Anterior cingulate cortex (tissue), 58 donors: ENCODE measurements at regions not wholly inside any gene's neighbourhood (a gene's known extent, or its start where the extent isn't known, plus 50 kb on each side); places are given as distances from the start of the nearest gene placed in this dataset.
A peak's percentile ranks its signal among the peaks of the same experiment; 100 is the strongest.
"Not testable (repeated sequence)": the region's sequence is repeated elsewhere in the genome, so short reads cannot be mapped to it uniquely, and the experiment has no call there.

ENCODE experiments used
- DNase-seq, 58 donors: peaks; one replicate each; lab custom pipeline; 2025; lab: John Stamatoyannopoulos, UW

- DNase-seq = no peak
Observed at GRCh38 chr6:6412221-6412620, 91.8 kb upstream of the F13A1 start.

GRCh38 chr6:6412700-6413099 is 92.2 kb upstream of the F13A1 start:
- DNase-seq = no peak

GRCh38 chr6:6414931-6415330 is 94.5 kb upstream of the F13A1 start:
- no peak for DNase-seq

DNA sequence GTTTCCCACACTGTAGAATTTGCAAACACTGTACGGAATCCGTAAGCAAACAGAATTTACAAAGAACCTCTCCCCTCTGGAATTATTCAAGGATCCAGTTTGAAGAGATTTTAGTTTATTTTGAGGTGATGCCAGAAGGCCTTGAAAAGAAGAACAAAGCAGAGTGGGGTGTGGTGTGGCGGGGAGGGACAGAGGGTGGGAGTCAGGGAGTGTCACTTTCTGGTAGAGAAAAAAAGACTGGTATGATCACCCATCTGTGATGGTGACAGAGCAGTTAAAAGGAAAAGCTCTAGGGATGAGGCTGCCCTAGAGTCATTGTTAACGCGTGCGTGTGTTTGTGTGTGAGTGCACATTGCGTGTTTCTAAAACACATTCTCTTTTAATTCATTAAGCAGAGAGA is 97.0 kb upstream of the F13A1 start:
- DNase-seq = no peak

DNA sequence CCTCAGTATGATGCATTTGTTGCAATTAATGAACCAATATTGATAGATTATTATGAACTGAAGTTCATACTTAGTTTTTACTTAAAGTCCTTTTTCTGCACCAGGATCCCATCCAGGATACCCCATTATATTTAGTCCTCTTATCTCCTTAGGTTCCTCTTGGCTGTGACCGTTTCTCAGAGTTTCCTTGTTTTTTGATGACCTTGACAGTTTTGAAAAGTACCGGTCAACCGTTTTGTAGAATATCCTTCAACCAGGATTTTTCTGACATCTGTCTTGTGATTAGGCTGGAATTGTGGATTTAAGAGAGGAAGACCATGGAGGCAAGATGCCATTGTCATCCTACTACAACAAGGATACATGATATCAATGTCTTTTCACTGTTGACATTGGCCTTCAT is 98.0 kb upstream of the F13A1 start:
- DNase-seq = no peak

GRCh38 chr6:6420107-6420506 is 99.6 kb upstream of the F13A1 start:
- DNase-seq = no peak

DNA sequence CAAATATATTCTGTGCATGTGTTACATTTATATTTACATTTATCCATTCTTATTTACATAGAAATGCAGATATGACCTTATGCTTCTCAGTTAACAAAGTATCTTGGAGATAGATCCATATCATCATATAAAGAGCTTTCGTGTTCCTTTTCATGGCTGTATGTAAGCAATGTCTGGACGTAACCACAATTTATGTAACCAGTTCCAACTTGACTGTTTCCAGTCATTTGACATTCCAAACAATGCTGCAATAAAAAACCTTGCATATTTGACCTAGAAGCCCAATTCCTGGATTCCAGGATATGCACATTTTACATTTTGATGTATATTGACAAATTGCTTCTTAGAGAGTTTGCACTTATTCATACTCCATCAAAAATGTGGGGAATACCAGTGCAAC is 113.7 kb upstream of the F13A1 start:
- no peak for DNase-seq

- DNase-seq = no peak
Observed at GRCh38 chr6:6434723-6435122, 114.3 kb upstream of the F13A1 start.

GRCh38 chr6:6436366-6436765 is 115.9 kb upstream of the F13A1 start:
- DNase-seq = no peak

DNA sequence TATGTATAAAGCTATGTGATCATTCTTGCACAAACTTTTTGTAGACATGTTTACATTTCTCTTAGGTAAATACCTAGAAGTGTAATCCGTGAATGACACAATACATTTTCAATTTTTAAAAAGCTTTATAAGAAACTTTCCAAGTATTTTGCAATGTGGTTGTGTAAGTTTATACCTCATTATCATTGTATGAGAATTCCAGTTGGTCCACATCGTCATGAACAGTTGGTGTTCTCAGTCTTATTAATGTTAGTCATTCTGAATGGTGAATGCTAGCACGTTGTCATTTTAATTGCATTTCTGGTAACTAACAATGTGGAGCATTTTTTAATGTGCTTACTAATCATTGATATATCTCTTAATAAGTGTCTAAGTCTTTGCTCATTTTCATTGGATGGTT is 116.5 kb upstream of the F13A1 start:
- no peak for DNase-seq

DNA sequence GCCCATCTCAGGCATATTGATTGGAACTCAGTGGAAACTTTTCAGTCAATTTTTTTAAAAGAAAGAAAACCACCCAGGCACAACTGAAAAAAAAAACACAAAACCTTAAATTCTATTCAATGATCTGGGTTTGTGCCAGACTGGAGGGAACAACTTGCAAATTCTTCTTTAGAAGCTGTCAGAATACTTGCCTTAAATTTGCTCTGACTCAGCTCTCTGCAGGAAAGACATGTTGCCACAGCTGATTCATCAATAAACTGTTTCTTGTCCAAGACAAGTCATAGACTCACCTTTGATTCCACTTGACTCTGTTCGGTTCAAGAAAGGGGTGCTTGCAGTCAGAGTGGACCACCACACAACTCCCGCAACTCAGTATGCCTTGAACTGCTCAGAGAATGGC is 117.8 kb upstream of the F13A1 start:
- peak in 1 of 58 donors; percentile 71 for DNase-seq

DNA sequence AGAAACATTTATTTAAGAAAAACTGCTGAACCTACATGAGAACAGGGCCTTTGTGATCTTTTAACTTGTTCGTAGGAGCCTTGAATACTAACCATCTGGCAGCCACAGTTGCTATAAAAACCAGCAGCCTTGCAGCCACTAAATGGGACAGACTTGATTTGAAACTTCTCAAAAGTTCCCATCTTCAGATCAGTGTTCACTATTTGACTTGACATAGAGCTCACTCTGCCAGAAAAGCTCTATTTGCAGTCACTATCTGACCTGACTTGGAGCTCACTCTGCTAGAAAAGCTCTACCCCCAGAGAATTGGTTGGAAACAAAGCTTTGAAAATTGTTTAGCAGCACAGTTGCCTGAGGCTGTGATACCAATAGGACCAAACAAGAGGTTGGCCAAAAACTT is 119.3 kb upstream of the F13A1 start:
- peak in 1 of 58 donors; percentile 4 for DNase-seq

DNA sequence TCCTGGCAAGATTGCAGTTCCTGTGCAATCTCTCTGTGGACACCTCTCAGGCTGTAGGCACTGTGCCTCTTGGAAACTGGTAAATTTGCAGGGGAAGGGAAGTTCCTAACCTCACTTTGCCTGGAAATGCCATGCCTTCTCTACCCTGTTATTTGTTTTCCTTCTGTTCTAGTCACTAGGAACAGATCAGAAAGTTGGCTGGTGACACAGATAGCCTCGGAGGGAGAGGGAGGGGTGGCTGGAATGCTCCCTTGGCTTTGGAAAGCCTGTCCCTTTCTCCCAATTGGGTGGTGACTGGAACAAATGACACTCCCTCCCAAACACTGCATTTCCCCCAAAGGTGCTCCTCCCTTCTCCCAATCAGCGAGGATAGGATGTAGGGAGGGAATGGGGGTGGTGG is 131.5 kb upstream of the F13A1 start:
- no peak for DNase-seq

GRCh38 chr6:6453186-6453585 is 132.7 kb upstream of the F13A1 start:
- no peak for DNase-seq

DNA sequence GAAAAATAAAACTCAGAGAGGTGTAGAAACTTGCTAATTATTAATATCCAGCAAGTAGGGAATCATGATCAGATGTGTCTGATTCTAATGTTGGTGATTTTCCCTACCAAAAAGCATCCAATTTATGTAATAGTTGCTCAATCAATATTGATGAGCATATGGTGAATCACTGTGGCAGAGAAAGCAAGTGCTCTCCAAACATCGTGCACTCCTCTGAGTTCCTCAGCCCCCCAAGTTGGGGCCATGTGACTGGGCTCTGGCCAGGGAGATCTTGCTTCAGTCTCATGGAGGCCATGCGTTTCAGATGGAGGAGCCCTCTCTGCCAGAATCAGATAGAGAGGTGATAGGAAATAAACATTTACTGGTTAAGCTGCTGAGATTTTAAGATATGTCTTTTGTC is 133.2 kb upstream of the LY86 start:
- no peak for DNase-seq

DNA sequence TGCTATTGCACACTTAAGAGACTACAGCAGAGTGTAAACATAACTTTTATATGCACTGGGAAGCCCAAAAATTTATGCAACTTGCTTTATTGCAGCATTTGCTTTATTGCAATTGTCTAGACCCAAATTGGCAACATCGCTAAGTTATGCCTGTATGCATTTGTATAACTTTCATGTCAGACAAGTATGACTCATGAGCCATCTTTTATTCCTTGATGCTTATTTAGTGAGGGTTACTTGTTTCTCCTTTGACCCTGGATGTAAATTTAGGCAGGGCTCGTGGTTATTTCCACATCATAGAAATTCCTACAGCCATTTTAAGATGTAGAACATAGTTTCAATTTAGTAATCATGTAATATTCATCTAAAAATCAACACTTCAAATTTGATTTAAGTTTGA is 130.3 kb upstream of the LY86 start:
- DNase-seq = no peak

DNA sequence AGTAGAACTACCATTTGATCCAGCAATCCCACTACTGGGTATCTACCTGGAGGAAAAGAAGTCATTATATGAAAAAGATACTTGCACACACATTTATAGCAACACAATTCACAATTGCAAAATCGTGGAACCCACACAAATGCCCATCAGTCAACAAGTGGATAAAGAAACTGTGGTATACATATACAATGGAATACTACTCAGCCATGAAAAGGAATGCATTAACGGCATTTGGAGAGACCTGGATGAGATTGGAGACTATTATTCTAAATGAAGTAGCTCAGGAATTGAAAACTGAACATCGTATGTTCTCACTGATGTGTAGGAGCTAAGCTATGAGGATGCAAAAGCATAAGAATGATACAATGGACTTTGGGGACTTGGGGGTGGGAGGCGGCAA is 128.6 kb upstream of the LY86 start:
- not testable (repeated sequence) for DNase-seq

- no peak for DNase-seq
Observed at GRCh38 chr6:6460416-6460815, 128.1 kb upstream of the LY86 start.

- no peak for DNase-seq
Observed at GRCh38 chr6:6461138-6461537, 127.4 kb upstream of the LY86 start.

- DNase-seq = peak in 1 of 58 donors; percentile 13
Observed at GRCh38 chr6:6466967-6467761, 121.4 kb upstream of the LY86 start.

DNA sequence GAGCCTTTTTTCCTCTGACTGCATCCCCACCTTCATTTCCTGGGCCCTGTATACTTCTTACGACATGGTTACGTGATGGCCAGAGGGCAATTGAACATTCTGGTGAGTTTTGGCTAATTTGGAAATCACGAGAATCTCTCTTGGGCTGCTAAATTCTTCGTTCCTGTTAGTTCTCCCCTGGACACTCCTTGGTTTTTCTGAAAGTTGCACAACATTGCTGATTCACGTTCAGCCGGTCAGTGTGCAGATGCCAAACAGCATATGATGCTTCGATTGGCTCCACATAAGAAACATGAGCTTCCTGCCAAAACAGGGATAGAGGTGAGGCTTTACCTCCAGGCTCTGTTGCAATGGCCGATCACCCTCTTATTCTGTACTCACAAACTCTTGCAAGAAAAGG is 119.4 kb upstream of the LY86 start:
- no peak for DNase-seq

DNA sequence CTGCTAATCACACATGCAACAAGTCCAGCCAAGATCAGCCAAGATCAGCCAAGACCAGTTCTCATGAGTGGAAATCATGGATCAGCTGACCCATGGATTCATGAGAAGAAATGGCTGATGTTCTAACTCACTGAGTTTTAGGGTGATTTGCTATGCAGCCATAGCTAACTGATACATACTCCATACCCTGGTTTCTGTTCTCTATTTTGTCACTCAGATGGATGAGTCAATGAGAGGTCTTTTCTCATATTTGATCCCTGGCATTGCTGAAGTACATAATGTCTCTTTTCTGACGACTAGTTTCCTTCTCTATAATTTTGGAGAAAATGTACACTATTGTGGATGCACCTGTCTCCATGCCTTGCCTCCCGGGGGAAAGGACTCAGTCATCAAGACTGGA is 118.4 kb upstream of the LY86 start:
- DNase-seq = no peak

- DNase-seq = no peak
Observed at GRCh38 chr6:6471276-6471675, 117.2 kb upstream of the LY86 start.
